Neutrophil (primary cell): ENCODE measurements at regions not wholly inside any gene's neighbourhood (a gene's known extent, or its start where the extent isn't known, plus 50 kb on each side); places are given as distances from the start of the nearest gene placed in this dataset.

Source experiments
- H3K27ac ChIP-seq: fragments of 200-600 bp; sonication (generic); 2 replicates; pipeline ENCODE4 v1.5.1; 2016; ENCODE audit warnings: mild to moderate bottlenecking, moderate library complexity
- H3K27me3 ChIP-seq: fragments of 200-600 bp; sonication (generic); 2 replicates; pipeline ENCODE4 v1.6.0; 2016; ENCODE audit warnings: mild to moderate bottlenecking
- H3K36me3 ChIP-seq: fragments of 200-600 bp; sonication (generic); 2 replicates; pipeline ENCODE4 v1.5.1; 2017
- H3K4me1 ChIP-seq, 2 experiments: fragments of 200-600 bp in 1 of 2; sonication (generic) in 1 of 2; 1 replicate in 1 of 2; 2 replicates in 1 of 2; pipeline versions ENCODE4 v1.5.1 to v1.6.1; 2013 to 2016; ENCODE audit warnings: low read depth in 1 of 2, low read length in 1 of 2, mild to moderate bottlenecking in 1 of 2, moderate library complexity in 1 of 2; ENCODE audit not compliant: control insufficient read depth in 1 of 2, insufficient read depth in 1 of 2
- H3K4me3 ChIP-seq, 2 experiments: fragments of 200-600 bp in 1 of 2; sonication (generic) in 1 of 2; 1 replicate in 1 of 2; 2 replicates in 1 of 2; pipeline ENCODE4 v1.5.1; 2013 to 2016; ENCODE audit warnings: low read depth in 1 of 2, low read length in 1 of 2, mild to moderate bottlenecking in 1 of 2, moderate library complexity in 1 of 2
- H3K9me3 ChIP-seq: fragments of 200-600 bp; sonication (generic); 2 replicates; pipeline ENCODE4 v1.5.1; 2016
- CTCF ChIP-seq: fragments of 200-600 bp; sonication (generic); IDR thresholded peaks from 2 replicates; pipeline ENCODE4 v1.5.1; 2016; ENCODE audit warnings: antibody characterized with exemption

GRCh38 chr7:66413379-66414114 is 208.4 kb downstream of the TPST1 start:
- Histone ChIP-seq H3K27ac (peak overlapping the region; percentile 88), H3K4me3 (peak overlapping the region; percentile 67 to 77), H3K4me1 (peaks cover 12 to 15% of the 10 kb centered on the region in 2 experiments), H3K36me3 (peaks cover 4% of the 10 kb centered on the region), H3K9me3 (no peaks in the 10 kb centered on the region), H3K27me3 (no peaks in the 10 kb centered on the region)
- peak; percentile 61 for TF ChIP-seq CTCF

GRCh38 chr7:66415659-66416265 is 210.6 kb downstream of the TPST1 start:
- no peaks in the 10 kb centered on the region for H3K9me3 ChIP-seq
- no peak overlapping the region for H3K4me3 ChIP-seq
- H3K4me1 ChIP-seq = peaks cover 13 to 18% of the 10 kb centered on the region in 2 experiments
- TF ChIP-seq CTCF = no peak
- no peaks in the 10 kb centered on the region for H3K27me3 ChIP-seq
- no peak overlapping the region for H3K27ac ChIP-seq
- H3K36me3 ChIP-seq = no peaks in the 10 kb centered on the region

GRCh38 chr7:66418537-66418936 is 210.1 kb upstream of the KCTD7 start:
- Histone ChIP-seq H3K9me3 (no peaks in the 10 kb centered on the region), H3K36me3 (no peaks in the 10 kb centered on the region), H3K4me3 (no peak overlapping the region), H3K27ac (peak overlapping the region; percentile 1), H3K27me3 (no peaks in the 10 kb centered on the region), H3K4me1 (peaks cover 12 to 13% of the 10 kb centered on the region in 2 experiments)
- no peak for TF ChIP-seq CTCF

- Histone ChIP-seq H3K36me3 (no peaks in the 10 kb centered on the region), H3K9me3 (no peaks in the 10 kb centered on the region), H3K4me3 (no peak overlapping the region), H3K4me1 (peaks cover 6 to 7% of the 10 kb centered on the region in 2 experiments), H3K27ac (no peak overlapping the region), H3K27me3 (no peaks in the 10 kb centered on the region)
- no peak for TF ChIP-seq CTCF
Measured at GRCh38 chr7:66419210-66419609, 209.5 kb upstream of the KCTD7 start.

- Histone ChIP-seq H3K4me1 (peaks cover 4 to 6% of the 10 kb centered on the region in 2 experiments), H3K4me3 (no peak overlapping the region), H3K9me3 (no peaks in the 10 kb centered on the region), H3K27me3 (no peaks in the 10 kb centered on the region), H3K27ac (no peak overlapping the region), H3K36me3 (no peaks in the 10 kb centered on the region)
- TF ChIP-seq CTCF = no peak
Measured at GRCh38 chr7:66421830-66422475, 206.7 kb upstream of the KCTD7 start.
